ENCODE measurements at regions not wholly inside any gene's neighbourhood (a gene's known extent, or its start where the extent isn't known, plus 50 kb on each side); places are given as distances from the start of the nearest gene placed in this dataset.
"Not testable (repeated sequence)": the region's sequence is repeated elsewhere in the genome, so short reads cannot be mapped to it uniquely, and the experiment has no call there.

DNA sequence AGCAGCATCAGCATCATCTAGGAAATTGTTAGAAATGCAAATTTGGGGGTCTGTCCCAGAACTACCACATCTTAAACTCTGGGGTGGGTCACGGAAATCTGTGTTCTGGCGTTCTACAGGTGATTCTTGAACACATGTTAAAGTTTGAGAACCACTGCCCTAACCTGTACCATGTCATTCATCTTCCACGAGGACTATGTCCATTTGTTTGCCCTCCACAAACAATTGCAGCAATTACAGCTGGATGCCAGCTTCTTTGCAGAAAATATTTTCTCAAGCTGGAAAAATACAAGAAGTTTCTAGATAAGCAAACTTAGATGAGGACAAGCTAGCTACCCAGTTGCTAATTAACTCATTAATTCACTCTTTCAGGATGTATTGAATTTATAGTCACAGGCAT, 54.1 kb downstream of the MAFB start:
- Histone ChIP-seq H3K4me3 (ENCODE audit: low read depth, low read length) (no peak overlapping the region), H3K9me3 (ENCODE audit: control insufficient read depth, insufficient read depth, low read length) (no peaks in the 10 kb centered on the region)

DNA sequence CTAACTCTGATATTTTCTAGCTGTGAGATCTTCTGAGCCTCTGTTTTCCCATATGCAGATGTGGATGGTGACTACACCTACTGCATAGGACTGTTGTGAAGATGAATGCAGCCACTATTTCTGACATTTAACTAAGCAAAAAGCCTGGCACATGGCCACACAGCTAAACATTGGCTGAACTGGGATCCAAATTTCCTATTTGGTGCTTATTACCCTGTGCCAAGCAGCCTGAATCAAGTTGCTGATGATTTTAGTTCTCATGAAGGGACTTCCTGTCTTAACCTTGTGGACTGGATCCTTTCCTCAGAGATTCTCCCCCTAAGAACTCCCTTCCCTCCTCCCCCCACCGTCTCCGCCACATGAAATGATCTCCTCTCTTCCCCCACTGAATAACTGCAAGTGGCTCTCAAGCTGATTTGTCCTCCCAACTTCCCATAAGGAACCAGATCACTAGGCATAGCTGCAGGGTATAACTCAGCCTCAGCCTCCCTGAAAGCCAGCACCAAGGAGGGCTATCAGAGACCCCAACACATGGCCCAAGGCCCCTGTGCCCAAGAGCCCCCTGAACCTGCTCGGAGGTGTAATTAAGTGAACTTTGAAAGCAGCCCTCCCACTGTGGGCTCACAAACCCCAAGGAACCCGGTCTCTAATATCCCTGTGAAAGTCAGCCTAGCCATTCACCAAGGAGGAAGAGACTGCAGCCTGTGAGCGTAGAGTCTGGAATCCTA, 55.7 kb downstream of the MAFB start:
- Histone ChIP-seq H3K9ac (ENCODE audit: low read depth, low read length) (no peak overlapping the region), H3K4me1 (ENCODE audit: control insufficient read depth, insufficient read depth, low read length) (no peaks in the 10 kb centered on the region), H3K4me3 (ENCODE audit: low read depth, low read length) (no peak overlapping the region), H3K9me3 (ENCODE audit: control insufficient read depth, insufficient read depth, low read length) (no peaks in the 10 kb centered on the region), H3K36me3 (ENCODE audit: control insufficient read depth, insufficient read depth, low read length) (no peaks in the 10 kb centered on the region), H3K27me3 (ENCODE audit: control insufficient read depth, insufficient read depth, low read length) (no peaks in the 10 kb centered on the region)

More for the DNA sequence above, 54.1 kb downstream of the MAFB start:
- H3K36me3 ChIP-seq (ENCODE audit: control insufficient read depth, insufficient read depth, low read length) = no peaks in the 10 kb centered on the region
- no peaks in the 10 kb centered on the region for H3K4me1 ChIP-seq (ENCODE audit: control insufficient read depth, insufficient read depth, low read length)
- H3K27me3 ChIP-seq (ENCODE audit: control insufficient read depth, insufficient read depth, low read length) = no peaks in the 10 kb centered on the region
- H3K9ac ChIP-seq (ENCODE audit: low read depth, low read length) = no peak overlapping the region

DNA sequence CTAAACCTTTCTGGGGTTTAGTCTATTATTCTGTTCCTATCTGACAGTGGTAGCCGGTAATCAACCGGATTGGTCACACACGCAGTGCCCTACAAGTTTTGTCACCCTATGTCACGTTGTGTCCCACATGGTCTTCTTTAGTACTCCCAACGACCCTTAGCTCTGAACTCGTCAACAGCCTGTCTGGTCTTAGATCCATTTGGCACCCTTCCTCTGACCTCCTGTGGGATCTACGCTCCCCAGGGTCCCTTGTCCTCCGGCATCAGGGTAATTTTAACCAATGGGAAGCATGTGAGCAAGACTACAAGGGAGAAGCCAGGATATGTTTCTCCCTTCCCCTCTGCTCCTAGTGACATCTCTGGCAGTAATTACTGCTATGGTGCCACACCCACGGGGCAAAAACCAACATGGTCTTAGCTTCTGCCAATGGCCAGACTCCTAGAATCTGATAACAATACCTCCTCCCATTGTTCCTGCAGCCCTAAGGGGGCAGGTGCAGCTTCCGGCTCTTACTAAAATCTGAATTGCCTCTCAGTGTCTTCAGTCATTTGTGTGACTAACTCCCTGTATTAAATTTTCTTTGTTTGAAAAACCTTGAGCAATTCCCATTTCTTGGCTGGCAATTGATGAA, 56.6 kb downstream of the MAFB start:
- no peak overlapping the region for H3K9ac ChIP-seq (ENCODE audit: low read depth, low read length)
- no peaks in the 10 kb centered on the region for H3K36me3 ChIP-seq (ENCODE audit: control insufficient read depth, insufficient read depth, low read length)
- H3K9me3 ChIP-seq (ENCODE audit: control insufficient read depth, insufficient read depth, low read length) = no peaks in the 10 kb centered on the region
- H3K27me3 ChIP-seq (ENCODE audit: control insufficient read depth, insufficient read depth, low read length) = no peaks in the 10 kb centered on the region
- H3K4me3 ChIP-seq (ENCODE audit: low read depth, low read length) = no peak overlapping the region
- no peaks in the 10 kb centered on the region for H3K4me1 ChIP-seq (ENCODE audit: control insufficient read depth, insufficient read depth, low read length)

DNA sequence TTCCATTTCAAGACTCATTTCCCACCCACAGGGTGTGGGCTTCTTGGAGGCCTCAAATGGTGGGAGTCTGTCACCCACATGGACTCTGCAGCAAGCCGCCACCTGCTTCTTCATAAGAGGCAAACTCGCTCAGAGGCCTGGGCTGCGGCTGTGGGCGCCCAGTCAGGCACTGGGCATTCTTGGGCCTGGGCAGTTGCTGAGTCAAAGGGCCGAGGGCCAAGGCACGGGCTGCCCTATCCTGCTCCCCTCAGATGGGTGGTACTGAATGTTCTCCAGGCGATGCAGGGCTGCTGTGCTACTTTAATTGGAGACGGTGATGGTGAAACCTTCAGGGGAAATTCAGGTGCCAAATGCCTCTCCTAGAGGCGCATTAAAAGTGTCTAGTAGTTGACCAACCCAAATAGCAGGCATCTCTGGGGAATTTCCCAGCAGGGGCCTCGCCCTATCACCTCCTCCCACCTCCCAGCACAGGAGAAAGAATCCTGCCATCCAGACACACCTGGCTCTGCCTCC, 57.9 kb downstream of the MAFB start:
- Histone ChIP-seq H3K9me3 (ENCODE audit: control insufficient read depth, insufficient read depth, low read length) (no peaks in the 10 kb centered on the region), H3K36me3 (ENCODE audit: control insufficient read depth, insufficient read depth, low read length) (no peaks in the 10 kb centered on the region), H3K4me3 (ENCODE audit: low read depth, low read length) (no peak overlapping the region), H3K9ac (ENCODE audit: low read depth, low read length) (no peak overlapping the region), H3K4me1 (ENCODE audit: control insufficient read depth, insufficient read depth, low read length) (no peaks in the 10 kb centered on the region), H3K27me3 (ENCODE audit: control insufficient read depth, insufficient read depth, low read length) (no peaks in the 10 kb centered on the region)

DNA sequence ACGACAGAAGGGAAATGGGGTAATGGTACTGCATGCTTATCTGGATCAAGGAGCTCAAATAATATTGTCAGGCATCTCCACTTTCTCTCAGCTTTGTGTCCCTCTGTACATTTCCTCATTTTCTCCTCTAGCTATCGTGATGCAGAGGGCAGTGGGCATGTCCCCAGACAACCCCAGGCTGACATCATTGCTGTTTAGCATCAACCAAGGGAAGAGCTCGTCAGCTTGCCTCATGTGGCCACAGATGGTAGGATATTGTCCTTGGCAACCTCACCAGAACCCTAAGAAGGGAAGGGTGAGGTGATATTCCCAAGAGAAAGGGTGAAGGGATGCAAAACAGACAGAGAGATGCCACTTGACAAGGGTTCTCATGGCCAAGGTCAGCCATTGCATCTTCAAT, 58.3 kb downstream of the MAFB start:
- Histone ChIP-seq H3K4me1 (ENCODE audit: control insufficient read depth, insufficient read depth, low read length) (no peaks in the 10 kb centered on the region), H3K9ac (ENCODE audit: low read depth, low read length) (no peak overlapping the region), H3K27me3 (ENCODE audit: control insufficient read depth, insufficient read depth, low read length) (no peaks in the 10 kb centered on the region), H3K4me3 (ENCODE audit: low read depth, low read length) (no peak overlapping the region), H3K36me3 (ENCODE audit: control insufficient read depth, insufficient read depth, low read length) (no peaks in the 10 kb centered on the region), H3K9me3 (ENCODE audit: control insufficient read depth, insufficient read depth, low read length) (no peaks in the 10 kb centered on the region)

DNA sequence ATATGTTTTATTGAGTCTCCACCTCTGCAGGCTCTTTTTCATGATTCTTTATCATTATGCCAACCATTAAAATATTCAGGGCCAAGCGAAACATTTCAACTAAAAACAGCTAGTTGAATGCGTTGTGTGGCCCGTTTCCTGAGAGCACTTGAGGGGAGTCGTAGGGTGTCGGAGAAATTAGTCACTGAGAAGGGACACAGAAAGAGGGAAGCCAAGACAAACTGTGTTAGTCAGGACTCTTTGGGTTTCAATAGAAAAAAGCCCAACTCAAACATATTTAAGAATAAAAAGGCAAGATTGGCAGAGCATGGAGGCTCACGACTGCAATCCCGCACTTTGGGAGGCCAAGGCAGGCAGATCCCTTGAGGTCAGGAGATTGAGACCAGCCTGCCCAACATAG, 58.9 kb downstream of the MAFB start:
- Histone ChIP-seq H3K4me3 (ENCODE audit: low read depth, low read length) (no peak overlapping the region), H3K9ac (ENCODE audit: low read depth, low read length) (no peak overlapping the region), H3K4me1 (ENCODE audit: control insufficient read depth, insufficient read depth, low read length) (no peaks in the 10 kb centered on the region), H3K9me3 (ENCODE audit: control insufficient read depth, insufficient read depth, low read length) (no peaks in the 10 kb centered on the region), H3K36me3 (ENCODE audit: control insufficient read depth, insufficient read depth, low read length) (no peaks in the 10 kb centered on the region), H3K27me3 (ENCODE audit: control insufficient read depth, insufficient read depth, low read length) (no peaks in the 10 kb centered on the region)

DNA sequence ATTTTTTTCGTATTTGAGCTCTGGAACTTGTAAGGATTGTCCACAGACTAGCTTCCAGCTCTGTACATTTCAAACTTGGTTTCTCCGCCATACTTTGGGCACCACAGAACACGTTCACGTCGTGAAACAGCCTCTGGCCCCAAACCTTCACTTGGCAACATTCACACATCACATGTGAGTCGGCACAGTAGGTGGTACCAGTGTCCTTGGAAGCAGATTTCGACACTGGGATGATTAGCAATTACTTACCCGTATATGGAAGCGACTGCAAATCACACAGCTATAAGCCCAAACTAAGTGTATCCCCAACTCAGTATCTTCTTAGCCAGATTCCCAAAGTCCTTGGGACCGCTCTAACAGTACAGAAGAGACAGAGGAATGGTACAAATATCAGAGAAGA, 60.2 kb downstream of the MAFB start:
- no peaks in the 10 kb centered on the region for H3K27me3 ChIP-seq (ENCODE audit: control insufficient read depth, insufficient read depth, low read length)
- no peak overlapping the region for H3K9ac ChIP-seq (ENCODE audit: low read depth, low read length)
- no peak overlapping the region for H3K4me3 ChIP-seq (ENCODE audit: low read depth, low read length)
- no peaks in the 10 kb centered on the region for H3K4me1 ChIP-seq (ENCODE audit: control insufficient read depth, insufficient read depth, low read length)
- no peaks in the 10 kb centered on the region for H3K9me3 ChIP-seq (ENCODE audit: control insufficient read depth, insufficient read depth, low read length)
- H3K36me3 ChIP-seq (ENCODE audit: control insufficient read depth, insufficient read depth, low read length) = no peaks in the 10 kb centered on the region

DNA sequence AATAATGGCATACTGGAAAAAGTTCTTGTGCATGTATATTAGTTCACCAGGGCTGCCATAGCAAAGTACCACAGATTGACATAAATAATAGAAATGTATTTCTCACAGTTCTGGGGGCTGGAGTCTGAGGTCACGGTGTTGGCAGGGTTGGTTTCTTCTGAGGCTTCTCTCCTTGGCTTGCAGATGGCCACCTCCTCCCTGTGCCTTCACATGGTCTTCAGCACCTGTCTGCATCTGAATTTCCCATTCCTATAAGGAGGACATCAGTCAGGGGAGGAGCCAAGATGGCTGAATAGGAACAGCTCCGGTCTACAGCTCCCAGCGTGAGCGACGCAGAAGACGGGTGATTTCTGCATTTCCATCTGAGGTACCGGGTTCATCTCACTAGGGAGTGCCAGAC, 70.0 kb downstream of the MAFB start:
- not testable (repeated sequence) for H3K36me3 ChIP-seq (ENCODE audit: control insufficient read depth, insufficient read depth, low read length)

DNA sequence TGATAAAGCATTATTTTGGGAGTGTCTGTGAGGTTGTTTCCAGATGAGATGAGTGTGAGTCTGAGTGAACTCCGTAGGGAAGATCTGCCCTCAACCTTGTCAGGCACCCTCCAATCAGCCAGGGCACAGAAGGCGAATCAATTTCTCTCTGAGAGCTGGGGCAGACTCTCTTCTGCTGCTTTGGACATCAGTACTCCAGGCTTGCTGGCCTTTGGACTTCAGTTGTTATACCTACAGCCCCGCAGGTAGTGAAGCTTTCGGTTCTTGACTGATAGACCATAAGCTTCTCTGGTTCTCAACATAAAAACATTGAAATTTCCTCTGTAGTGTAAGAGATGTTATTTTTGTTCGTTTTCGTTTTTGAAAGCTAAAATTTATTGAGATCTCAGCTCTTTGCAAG, 71.4 kb downstream of the MAFB start:
- H3K9me3 ChIP-seq (ENCODE audit: control insufficient read depth, insufficient read depth, low read length) = no peaks in the 10 kb centered on the region
- no peaks in the 10 kb centered on the region for H3K36me3 ChIP-seq (ENCODE audit: control insufficient read depth, insufficient read depth, low read length)
- H3K4me3 ChIP-seq (ENCODE audit: low read depth, low read length) = no peak overlapping the region
- H3K27me3 ChIP-seq (ENCODE audit: control insufficient read depth, insufficient read depth, low read length) = no peaks in the 10 kb centered on the region
- no peaks in the 10 kb centered on the region for H3K4me1 ChIP-seq (ENCODE audit: control insufficient read depth, insufficient read depth, low read length)
- H3K9ac ChIP-seq (ENCODE audit: low read depth, low read length) = no peak overlapping the region

More for the DNA sequence above, 70.0 kb downstream of the MAFB start:
- H3K4me3 ChIP-seq (ENCODE audit: low read depth, low read length) = peak overlapping the region; percentile 33
- H3K27me3 ChIP-seq (ENCODE audit: control insufficient read depth, insufficient read depth, low read length); H3K4me1 ChIP-seq (ENCODE audit: control insufficient read depth, insufficient read depth, low read length); H3K9ac ChIP-seq (ENCODE audit: low read depth, low read length); H3K9me3 ChIP-seq (ENCODE audit: control insufficient read depth, insufficient read depth, low read length): not testable (repeated sequence)

DNA sequence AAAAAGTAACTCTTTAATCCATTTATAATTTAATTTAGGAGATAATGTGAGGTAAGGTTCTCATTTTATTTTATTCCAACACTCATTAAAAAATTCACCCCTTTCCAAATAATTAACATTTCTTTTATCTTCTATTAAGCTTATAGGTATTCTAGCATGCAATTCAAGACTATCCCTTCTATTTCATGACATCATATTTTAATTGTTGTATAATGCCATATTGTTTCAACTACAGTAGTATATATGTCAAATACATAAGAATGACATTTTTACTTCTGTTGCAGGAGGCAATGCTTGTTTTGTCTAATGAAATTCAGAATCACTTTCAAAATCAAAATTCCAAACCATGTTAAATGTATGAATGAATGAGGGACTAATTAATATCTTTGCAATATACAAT, 76.2 kb downstream of the MAFB start:
- H3K4me1 ChIP-seq (ENCODE audit: control insufficient read depth, insufficient read depth, low read length) = no peaks in the 10 kb centered on the region
- no peak overlapping the region for H3K9ac ChIP-seq (ENCODE audit: low read depth, low read length)
- no peaks in the 10 kb centered on the region for H3K9me3 ChIP-seq (ENCODE audit: control insufficient read depth, insufficient read depth, low read length)
- no peaks in the 10 kb centered on the region for H3K27me3 ChIP-seq (ENCODE audit: control insufficient read depth, insufficient read depth, low read length)
- no peaks in the 10 kb centered on the region for H3K36me3 ChIP-seq (ENCODE audit: control insufficient read depth, insufficient read depth, low read length)
- H3K4me3 ChIP-seq (ENCODE audit: low read depth, low read length) = no peak overlapping the region

DNA sequence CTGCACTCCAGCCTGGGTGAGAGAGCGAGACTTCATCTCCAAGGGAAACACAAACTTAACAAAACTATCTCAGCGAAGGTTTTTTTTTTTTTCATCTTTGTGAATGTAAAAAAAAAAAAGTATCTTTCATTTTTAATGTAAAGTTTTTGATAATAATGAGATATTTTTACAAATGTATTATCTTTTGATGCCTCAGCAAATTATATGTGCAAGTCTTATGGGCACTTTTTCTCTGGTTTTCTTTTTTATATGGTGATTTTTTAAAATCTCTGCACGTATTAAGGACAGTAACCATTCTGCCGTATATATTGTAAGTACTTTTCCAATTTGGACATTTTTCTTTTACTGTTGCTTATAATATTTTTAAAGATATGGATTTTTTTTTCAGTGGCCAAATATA, 76.8 kb downstream of the MAFB start:
- Histone ChIP-seq H3K27me3 (ENCODE audit: control insufficient read depth, insufficient read depth, low read length) (no peaks in the 10 kb centered on the region), H3K4me3 (ENCODE audit: low read depth, low read length) (no peak overlapping the region), H3K4me1 (ENCODE audit: control insufficient read depth, insufficient read depth, low read length) (no peaks in the 10 kb centered on the region), H3K9ac (ENCODE audit: low read depth, low read length) (no peak overlapping the region), H3K36me3 (ENCODE audit: control insufficient read depth, insufficient read depth, low read length) (no peaks in the 10 kb centered on the region), H3K9me3 (ENCODE audit: control insufficient read depth, insufficient read depth, low read length) (no peaks in the 10 kb centered on the region)

DNA sequence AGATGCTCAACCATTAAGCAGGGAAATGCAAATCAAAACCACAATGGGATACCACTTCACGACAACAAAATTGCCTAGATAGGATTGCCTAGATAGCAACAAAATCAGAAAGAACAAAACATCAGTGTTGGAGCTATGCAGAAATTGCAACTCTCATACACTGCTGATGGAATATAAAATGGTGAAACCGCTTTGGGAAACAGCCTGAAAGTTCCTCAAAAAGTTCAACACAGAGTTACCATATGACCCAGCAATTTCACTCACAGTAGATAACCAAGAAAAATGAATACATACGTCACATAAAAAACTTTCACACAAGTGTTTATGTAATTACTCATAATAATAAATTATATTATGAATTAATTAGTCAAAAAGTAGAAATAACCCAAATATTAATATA, 78.3 kb downstream of the MAFB start:
- Histone ChIP-seq H3K4me3 (ENCODE audit: low read depth, low read length) (no peak overlapping the region), H3K9me3 (ENCODE audit: control insufficient read depth, insufficient read depth, low read length) (no peaks in the 10 kb centered on the region), H3K9ac (ENCODE audit: low read depth, low read length) (no peak overlapping the region), H3K27me3 (ENCODE audit: control insufficient read depth, insufficient read depth, low read length) (no peaks in the 10 kb centered on the region), H3K36me3 (ENCODE audit: control insufficient read depth, insufficient read depth, low read length) (no peaks in the 10 kb centered on the region), H3K4me1 (ENCODE audit: control insufficient read depth, insufficient read depth, low read length) (no peaks in the 10 kb centered on the region)
